ENCODE measurements at regions not wholly inside any gene's neighbourhood (a gene's known extent, or its start where the extent isn't known, plus 50 kb on each side); places are given as distances from the start of the nearest gene placed in this dataset.

- TF ChIP-seq CTCF (IDR thresholded peaks at IDR 0.05 in 2 of 3, conservative IDR thresholded peaks at IDR 0.05 in 1 of 3; ENCODE audit: control insufficient read depth in 2 of 3, extremely low read depth in 1 of 3, insufficient read depth in 1 of 3, low read depth in 3 of 3, low read length in 3 of 3): no peak
- TF ChIP-seq EZH2 (IDR thresholded peaks at IDR 0.05; ENCODE audit: borderline replicate concordance, control insufficient read depth, low read depth, low read length): no peak
- no peak for TF ChIP-seq HDAC2 (IDR thresholded peaks at IDR 0.05)
- no peak for TF ChIP-seq RFX5 (IDR thresholded peaks at IDR 0.05; ENCODE audit: low read depth, low read length)
- TF ChIP-seq ZNF384 (IDR thresholded peaks at IDR 0.05; ENCODE audit: borderline replicate concordance, low read depth, low read length): no peak
- TF ChIP-seq POLR2AphosphoS5 (IDR thresholded peaks at IDR 0.05; ENCODE audit: low read length): no peak
- TF ChIP-seq E2F4 (IDR thresholded peaks at IDR 0.05; ENCODE audit: low read depth, low read length): no peak
Measured at GRCh38 chr16:61277849-61278248, 758.4 kb downstream of the CDH8 start.
